MCF 10A (cell line): ENCODE measurements at regions not wholly inside any gene's neighbourhood (a gene's known extent, or its start where the extent isn't known, plus 50 kb on each side); places are given as distances from the start of the nearest gene placed in this dataset.
A peak's percentile ranks its signal among the peaks of the same experiment; 100 is the strongest.

Experiments
- BruUV-seq: library from RNA; stranded (reverse); fragments of 400-500 nt; replicated peaks from 2 replicates; lab custom pipeline; 2021; lab: Mats Ljungman, UMichigan
- CTCF ChIA-PET: fragments of 300-600 bp; sonication (Branson Sonifier 250); formaldehyde crosslinking; extraction: SDS; loops from one replicate; lab custom pipeline; 2021; ENCODE audit warnings: antibody characterized with exemption, inconsistent platforms; lab: Yijun Ruan, JAX
- POLR2A ChIA-PET: fragments of 300-600, 350-650 bp; sonication (Branson Sonifier 250); formaldehyde crosslinking; extraction: SDS; loops from one replicate; lab custom pipeline; 2020; ENCODE audit warnings: antibody characterized with exemption, inconsistent platforms; lab: Yijun Ruan, JAX
- DNase-seq: peaks from one replicate; pipeline ENCODE4 v3.0.0-alpha.2; 2018; ENCODE audit not compliant: unreplicated experiment
- H3K27ac Mint-ChIP-seq: one replicate; pipeline ENCODE4 v1.8.0; 2022; ENCODE audit warnings: mild to moderate bottlenecking, low read depth, mixed read lengths; ENCODE audit not compliant: unreplicated experiment
- H3K27me3 Mint-ChIP-seq: one replicate; pipeline ENCODE4 v1.8.0; 2022; ENCODE audit warnings: mixed read lengths; ENCODE audit not compliant: insufficient read depth, unreplicated experiment
- H3K36me3 Mint-ChIP-seq: one replicate; pipeline ENCODE4 v1.8.0; 2022; ENCODE audit warnings: mild to moderate bottlenecking, moderate library complexity, mixed read lengths; ENCODE audit not compliant: insufficient read depth, unreplicated experiment
- H3K4me1 Mint-ChIP-seq: one replicate; pipeline ENCODE4 v1.8.0; 2022; ENCODE audit warnings: mixed read lengths; ENCODE audit not compliant: insufficient read depth, unreplicated experiment
- H3K4me3 Mint-ChIP-seq: one replicate; pipeline ENCODE4 v1.8.0; 2022; ENCODE audit warnings: mild to moderate bottlenecking, moderate library complexity, mixed read lengths; ENCODE audit not compliant: unreplicated experiment
- H3K9me3 Mint-ChIP-seq: one replicate; pipeline ENCODE4 v1.8.0; 2022; ENCODE audit warnings: mixed read lengths; ENCODE audit not compliant: unreplicated experiment
- CTCF ChIP-seq: fragments of 200-600 bp; IDR thresholded peaks from one replicate; pipeline ENCODE4 v1.8.0; 2022; ENCODE audit warnings: antibody characterized with exemption, mild to moderate bottlenecking; ENCODE audit not compliant: unreplicated experiment
- intact Hi-C: fragments of 100-400 bp; cut with micrococcal nuclease; formaldehyde crosslinking; loops from 2 replicates; pipeline ENCODE4 v1.14.1; 2022

- intact Hi-C loops: no loop called here
- DNase-seq: no peak
- ChIA-PET CTCF (interaction anchor here (0.6 kb wide), 1 partner anchor 1294 kb away, joined by 4 read pairs; no protein-coding TSS in a partner anchor), POLR2A (no interaction called here)
- H3K27me3 Mint-ChIP-seq: no peaks in the 10 kb centered on the region
- H3K9me3 Mint-ChIP-seq: peaks cover under 1% of the 10 kb centered on the region
- no peak overlapping the region for H3K4me3 Mint-ChIP-seq
- no peak for TF ChIP-seq CTCF
- H3K36me3 Mint-ChIP-seq: no peaks in the 10 kb centered on the region
- H3K27ac Mint-ChIP-seq: no peak overlapping the region
- H3K4me1 Mint-ChIP-seq: peaks cover 28% of the 10 kb centered on the region
- BruUV-seq: no TSS peak
These were observed 60.1 kb upstream of the SDK1 start for GRCh38 chr7:3240826-3241430.

- Mint-ChIP-seq H3K27me3 (no peaks in the 10 kb centered on the region), H3K27ac (peak overlapping the region; percentile 83), H3K4me3 (no peak overlapping the region), H3K9me3 (peaks cover 5% of the 10 kb centered on the region), H3K36me3 (no peaks in the 10 kb centered on the region), H3K4me1 (peaks cover 28% of the 10 kb centered on the region)
- intact Hi-C loops: no loop called here
- DNase-seq: no peak
- TF ChIP-seq CTCF: no peak
- BruUV-seq: no TSS peak
- POLR2A ChIA-PET: no interaction called here
- CTCF ChIA-PET: interaction anchor here (0.6 kb wide), 1 partner anchor 1293 kb away, joined by 4 read pairs; no protein-coding TSS in a partner anchor
These were observed 59.3 kb upstream of the SDK1 start for GRCh38 chr7:3241686-3242258.

- Mint-ChIP-seq H3K4me3 (no peak overlapping the region), H3K27ac (peak overlapping the region; percentile 83), H3K4me1 (peaks cover 28% of the 10 kb centered on the region), H3K36me3 (no peaks in the 10 kb centered on the region), H3K27me3 (no peaks in the 10 kb centered on the region), H3K9me3 (peaks cover 10% of the 10 kb centered on the region)
- BruUV-seq: no TSS peak
- no peak for TF ChIP-seq CTCF
- POLR2A ChIA-PET: no interaction called here
- no peak for DNase-seq
- CTCF ChIA-PET: no interaction called here
- intact Hi-C loops: no loop called here
These were observed 58.6 kb upstream of the SDK1 start for GRCh38 chr7:3242398-3242972.

- CTCF ChIA-PET: interaction anchor here (0.7 kb wide), 1 partner anchor 248 kb away, joined by 3 read pairs; no protein-coding TSS in a partner anchor
- Mint-ChIP-seq H3K27ac (peak overlapping the region; percentile 75), H3K4me1 (peaks cover 28% of the 10 kb centered on the region), H3K9me3 (peaks cover 10% of the 10 kb centered on the region), H3K27me3 (no peaks in the 10 kb centered on the region), H3K36me3 (no peaks in the 10 kb centered on the region), H3K4me3 (peak overlapping the region; percentile 36)
- POLR2A ChIA-PET: no interaction called here
- DNase-seq: peak; percentile 62
- no peak for TF ChIP-seq CTCF
- intact Hi-C loops: no loop called here
- no TSS peak for BruUV-seq
These were observed 57.8 kb upstream of the SDK1 start for GRCh38 chr7:3243256-3243655.
